NCI-H2107 (cell line): ENCODE measurements at regions not wholly inside any gene's neighbourhood (a gene's known extent, or its start where the extent isn't known, plus 50 kb on each side); places are given as distances from the start of the nearest gene placed in this dataset.
"Not testable (repeated sequence)": the region's sequence is repeated elsewhere in the genome, so short reads cannot be mapped to it uniquely, and the experiment has no call there.

Source experiments
- DNase-seq: peaks from one replicate; lab custom pipeline; 2025; lab: John Stamatoyannopoulos, UW

- no peak for DNase-seq
Observed at GRCh38 chr7:156547884-156548561, 92.6 kb upstream of the RNF32 start.

GRCh38 chr7:156545979-156546378 is 94.6 kb upstream of the RNF32 start:
- no peak for DNase-seq

- DNase-seq = no peak
Observed at GRCh38 chr7:156544919-156545715, 95.5 kb upstream of the RNF32 start.

- no peak for DNase-seq
Observed at GRCh38 chr7:156543699-156544598, 96.6 kb upstream of the RNF32 start.

DNA sequence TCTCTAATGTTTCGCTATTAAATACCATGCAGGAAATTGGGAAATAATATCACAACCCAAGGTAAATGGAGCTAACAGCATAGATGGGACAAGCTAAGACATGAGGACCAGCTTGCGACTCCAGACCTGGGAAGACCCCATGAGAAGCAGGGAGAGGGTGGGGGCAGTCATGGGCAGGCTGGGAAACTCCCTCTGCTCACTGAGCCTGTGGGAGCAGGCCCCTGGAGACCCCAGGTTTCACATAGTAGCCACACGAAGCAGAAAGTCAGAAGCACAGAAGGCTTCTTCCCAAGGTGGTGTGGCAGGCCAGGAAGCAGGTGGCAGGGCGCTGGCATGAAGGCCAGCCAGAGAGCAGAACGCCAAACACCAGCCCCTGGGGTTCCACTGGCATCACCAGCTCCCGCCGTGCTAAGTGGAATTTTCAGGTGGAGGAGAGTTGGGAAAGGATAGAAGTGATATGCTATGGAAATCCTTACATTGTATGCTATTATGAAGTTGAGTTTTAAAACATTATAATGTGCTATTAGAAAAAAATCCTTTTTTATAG is 99.9 kb upstream of the RNF32 start:
- DNase-seq = no peak

DNA sequence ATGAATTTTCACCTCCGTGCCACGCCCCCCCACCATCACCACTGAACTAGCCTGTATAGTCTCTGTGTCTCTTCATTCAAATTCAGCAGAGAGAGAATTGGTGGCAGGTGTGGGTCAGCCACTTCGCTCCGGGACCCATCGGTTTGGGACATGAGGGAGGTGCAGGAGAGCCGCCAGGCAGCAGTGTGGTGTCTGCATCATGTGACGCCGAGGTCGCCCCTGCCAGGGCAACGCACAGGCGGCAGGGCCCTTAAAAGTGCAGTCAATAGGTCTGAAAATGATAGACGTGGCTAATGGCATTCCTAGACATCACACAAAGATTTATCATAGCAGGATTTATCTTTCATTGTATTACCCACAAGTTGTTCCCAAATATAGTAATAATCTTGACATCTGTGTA is 100.6 kb upstream of the RNF32 start:
- no peak for DNase-seq

DNA sequence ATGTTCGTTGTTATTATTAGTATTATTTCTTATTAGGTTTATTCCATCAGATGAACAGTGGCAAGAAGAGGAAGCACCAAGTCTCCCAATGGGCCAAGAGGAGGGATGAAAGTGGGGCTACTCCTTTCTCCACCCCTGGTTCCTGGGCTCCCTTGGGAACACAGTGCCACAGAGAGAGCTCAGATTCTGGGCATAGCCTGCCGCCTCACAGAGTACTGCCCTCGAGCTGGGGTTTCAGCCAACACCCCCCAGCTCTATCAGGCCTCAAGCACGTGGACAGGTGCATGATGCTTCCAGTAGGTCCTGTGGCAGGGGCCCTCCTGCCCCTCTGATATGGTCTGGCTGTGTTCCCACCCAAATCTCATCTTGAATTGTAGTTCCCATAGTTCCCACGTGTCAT is 103.6 kb upstream of the RNF32 start:
- DNase-seq = no peak

DNA sequence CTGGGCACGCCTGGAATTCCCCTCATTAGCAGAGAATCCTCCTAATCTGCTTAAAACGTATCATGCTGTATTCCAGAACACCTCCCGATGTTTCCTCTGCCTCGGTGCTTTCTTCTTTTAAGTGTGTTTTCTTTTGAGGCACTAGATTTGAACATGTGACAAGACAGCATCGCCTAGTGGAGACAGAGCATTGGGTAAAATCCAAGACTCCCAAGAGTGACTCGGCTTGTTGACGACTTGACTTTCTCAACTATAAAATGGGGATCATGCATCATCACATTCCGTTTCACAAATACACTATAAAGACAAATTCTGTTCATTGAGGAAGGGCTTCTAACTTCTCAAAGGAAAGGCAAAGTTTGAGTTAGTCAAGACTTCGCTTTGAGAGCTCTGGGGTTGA is 105.6 kb upstream of the RNF32 start:
- DNase-seq = no peak

DNA sequence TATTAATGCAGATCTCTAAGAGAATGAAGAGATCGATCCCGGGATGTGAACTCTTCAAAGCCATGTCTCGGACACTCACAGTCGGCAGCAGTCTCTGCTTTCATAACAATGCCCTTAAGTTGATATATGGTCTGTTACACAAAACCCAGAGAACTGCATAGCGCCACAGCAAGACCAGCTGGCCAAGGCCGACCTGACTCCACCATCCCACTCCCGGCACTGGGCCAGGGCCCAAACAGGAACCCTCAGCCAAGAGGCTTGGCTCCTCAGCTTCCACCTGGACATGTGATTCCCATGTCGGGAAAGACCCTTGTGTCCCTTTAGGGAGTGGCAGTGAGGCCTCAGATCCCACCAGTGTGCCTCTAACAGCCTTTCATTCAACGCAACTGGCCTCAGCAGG is 106.6 kb upstream of the RNF32 start:
- no peak for DNase-seq

DNA sequence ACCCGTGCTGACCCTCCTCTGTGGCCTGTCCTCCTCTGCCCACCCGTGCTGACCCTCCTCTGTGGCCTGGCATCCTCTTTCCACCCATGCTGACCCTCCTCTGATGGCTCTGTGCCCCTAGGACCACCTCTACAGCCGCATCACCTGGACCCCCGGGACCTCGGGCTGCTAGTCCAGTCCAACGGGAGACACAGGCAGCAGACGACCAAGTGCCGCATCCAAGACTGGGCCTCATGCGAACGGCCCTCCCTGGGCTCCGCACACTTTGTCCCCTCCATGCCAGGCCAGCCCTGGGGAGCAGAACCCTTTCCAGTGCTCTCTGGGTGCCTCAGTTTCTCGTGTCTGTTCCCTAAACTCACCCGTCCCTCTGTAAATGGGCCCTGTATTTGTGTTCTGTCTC is 107.2 kb upstream of the RNF32 start:
- DNase-seq = no peak

DNA sequence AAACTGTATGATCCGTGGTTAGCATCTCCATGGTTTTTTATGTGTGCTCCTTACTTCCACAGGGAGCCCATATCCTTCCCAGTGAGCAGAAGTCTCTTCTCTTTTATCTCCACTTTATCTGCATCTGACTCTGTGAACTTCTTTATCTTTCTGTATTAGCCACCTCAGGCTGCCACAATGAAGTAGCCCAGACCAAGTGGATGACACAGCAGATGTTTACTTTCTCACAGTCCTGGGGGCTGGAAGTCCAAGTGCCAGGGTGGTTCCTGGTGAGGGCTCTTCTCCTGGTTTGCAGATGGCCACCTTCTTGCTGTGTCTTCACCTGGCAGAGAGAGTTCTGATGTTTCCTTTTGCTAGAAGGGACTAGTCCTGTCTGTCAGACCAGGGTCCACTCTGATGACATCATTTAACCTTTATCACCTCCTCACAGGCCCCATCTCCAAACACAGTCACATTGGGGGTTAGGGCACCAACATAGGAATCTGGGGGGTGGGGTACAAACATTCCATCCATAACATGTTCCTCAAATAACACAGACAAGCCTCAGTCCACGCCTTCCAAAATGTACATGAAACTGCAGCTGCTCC is 108.5 kb upstream of the RNF32 start:
- no peak for DNase-seq

- no peak for DNase-seq
Observed at GRCh38 chr7:156529956-156530355, 110.6 kb upstream of the RNF32 start.

DNA sequence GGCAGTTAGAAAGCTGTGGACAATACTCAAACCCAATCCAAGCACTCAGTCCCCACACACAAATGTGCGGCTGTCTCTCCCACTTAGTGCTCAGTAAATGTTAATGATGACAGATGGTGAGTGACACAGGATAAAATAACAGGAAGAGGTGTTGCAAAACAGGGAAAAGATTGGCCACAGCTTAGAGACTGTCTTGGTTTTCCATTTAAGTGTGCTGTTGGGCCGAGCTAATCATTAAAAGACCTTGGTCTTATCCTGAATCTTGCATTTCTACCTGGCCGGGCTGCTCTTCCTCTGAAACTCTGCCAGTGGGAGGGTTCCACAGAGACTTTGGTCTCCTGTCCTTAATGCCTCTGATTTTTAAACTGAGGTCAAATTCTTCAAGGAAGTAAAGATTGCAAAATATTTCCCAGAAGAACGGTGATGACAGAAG is 113.1 kb upstream of the RNF32 start:
- no peak for DNase-seq

GRCh38 chr7:156524818-156525597 is 115.6 kb upstream of the RNF32 start:
- no peak for DNase-seq

- no peak for DNase-seq
Observed at GRCh38 chr7:156523447-156524048, 117.0 kb upstream of the RNF32 start.

DNA sequence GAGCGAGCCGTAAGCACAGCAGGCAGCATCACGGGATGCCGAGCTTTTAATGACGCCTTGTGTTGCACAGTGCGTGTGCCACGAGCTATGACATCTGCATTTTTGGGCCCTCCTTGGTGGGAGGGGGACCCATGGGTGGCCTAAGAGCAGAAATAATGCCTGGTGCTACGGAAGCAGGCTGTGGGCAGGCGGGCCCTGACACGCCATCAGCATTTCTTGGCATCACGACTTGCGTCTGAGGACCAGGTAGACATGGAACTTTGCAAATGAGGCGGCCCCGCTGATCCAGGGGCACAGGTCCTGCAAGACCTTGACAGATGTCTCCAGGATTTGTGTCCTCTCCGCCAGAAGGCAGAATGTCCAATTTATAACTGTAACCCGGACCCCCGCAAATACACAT is 117.8 kb upstream of the RNF32 start:
- DNase-seq = no peak

- DNase-seq = no peak
Observed at GRCh38 chr7:156519070-156519469, 121.5 kb upstream of the RNF32 start.

DNA sequence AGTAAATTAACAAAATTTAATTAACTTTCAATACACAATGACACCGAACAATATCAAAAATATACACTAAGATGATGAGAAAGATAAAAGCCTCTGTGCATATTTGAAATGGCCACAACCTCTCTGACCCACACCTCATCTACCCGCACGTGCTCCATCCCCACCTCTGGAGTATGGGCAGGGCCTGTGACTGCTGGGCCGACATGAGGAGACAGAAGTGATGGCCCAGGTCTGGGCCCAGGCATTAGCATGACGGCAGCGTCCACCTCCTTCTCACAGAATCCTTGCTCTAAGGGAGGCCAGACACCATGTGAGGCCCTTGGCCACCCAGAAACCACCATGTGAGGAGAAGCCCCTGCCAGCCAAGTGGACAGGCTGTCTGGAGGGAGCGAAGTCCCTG is 122.1 kb upstream of the RNF32 start:
- DNase-seq = no peak

DNA sequence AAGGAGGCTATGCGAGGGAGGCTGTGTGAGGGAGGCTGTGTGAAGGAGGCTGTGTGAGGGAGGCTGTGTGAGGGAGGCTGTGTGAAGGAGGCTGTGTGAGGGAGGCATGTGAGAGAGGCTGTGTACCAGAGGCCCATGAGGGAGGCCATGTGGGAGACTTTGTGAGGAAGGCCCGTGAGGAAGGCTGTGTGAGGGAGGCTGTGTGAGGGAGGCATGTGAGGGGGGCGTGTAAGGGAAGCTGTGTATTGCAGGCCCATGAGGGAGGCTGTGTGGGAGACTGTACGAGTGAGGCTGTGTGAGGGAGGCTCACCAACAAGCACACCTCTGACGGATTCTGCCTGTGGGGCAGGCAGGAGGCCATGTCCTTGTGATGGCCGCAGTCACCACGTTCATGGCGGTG is 122.7 kb upstream of the RNF32 start:
- not testable (repeated sequence) for DNase-seq

DNA sequence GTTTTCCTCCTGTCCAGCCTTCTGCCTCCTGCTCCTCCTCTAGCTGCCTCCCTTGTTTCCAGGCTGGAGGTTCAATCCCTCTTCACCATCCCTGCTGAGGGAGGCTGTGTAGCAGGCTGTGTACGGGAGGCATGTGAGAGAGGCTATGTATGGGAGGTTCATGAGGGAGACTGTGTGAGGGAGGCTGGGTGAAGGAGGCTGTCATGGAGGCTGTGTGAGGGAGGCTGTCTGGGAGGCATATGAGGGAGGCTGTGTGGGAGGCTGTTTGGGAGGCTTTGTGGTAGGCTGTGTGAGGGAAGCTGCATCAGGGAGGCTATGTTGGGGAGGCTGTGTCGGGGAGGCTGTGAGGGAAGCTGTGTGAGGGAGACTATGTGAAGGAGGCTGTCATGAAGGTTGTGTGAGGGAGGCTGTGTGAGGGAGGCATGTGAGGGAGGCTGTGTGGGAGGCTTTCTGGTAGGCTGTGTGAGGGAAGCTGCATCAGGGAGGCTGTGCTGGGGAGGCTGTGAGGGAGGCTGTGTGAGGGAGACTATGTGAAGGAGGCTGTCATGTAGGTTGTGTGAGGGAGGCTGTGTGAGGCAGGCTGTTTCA is 123.7 kb upstream of the RNF32 start:
- DNase-seq = no peak
